GM23248 (cell line): ENCODE measurements at regions not wholly inside any gene's neighbourhood (a gene's known extent, or its start where the extent isn't known, plus 50 kb on each side); places are given as distances from the start of the nearest gene placed in this dataset.
"Not testable (repeated sequence)": the region's sequence is repeated elsewhere in the genome, so short reads cannot be mapped to it uniquely, and the experiment has no call there.

Experiments
- DNase-seq: peaks from one replicate; pipeline ENCODE4 v3.0.0-alpha.2; 2015
- H2AFZ ChIP-seq: fragments of 200-600 bp; sonication (generic); 2 replicates; pipeline ENCODE4 v1.6.1; 2016; ENCODE audit warnings: antibody characterized with exemption
- H3F3A ChIP-seq: fragments of 200-600 bp; sonication (generic); 2 replicates; pipeline ENCODE4 v1.6.1; 2016; ENCODE audit warnings: mild to moderate bottlenecking, antibody characterized with exemption, mixed run types; ENCODE audit not compliant: insufficient read depth
- H3K27ac ChIP-seq: fragments of 200-600 bp; sonication (generic); 2 replicates; pipeline ENCODE4 v1.5.1; 2016; ENCODE audit warnings: mild to moderate bottlenecking
- H3K27me3 ChIP-seq: fragments of 200-600 bp; sonication (generic); replicated peaks from 2 replicates; pipeline ENCODE4 v1.6.1; 2016; ENCODE audit warnings: mild to moderate bottlenecking; ENCODE audit not compliant: insufficient read depth
- H3K36me3 ChIP-seq: fragments of 200-600 bp; sonication (generic); 2 replicates; pipeline ENCODE4 v1.6.1; 2016; ENCODE audit warnings: low read depth, mild to moderate bottlenecking
- H3K4me1 ChIP-seq: fragments of 200-600 bp; sonication (generic); 2 replicates; pipeline ENCODE4 v1.6.1; 2016; ENCODE audit warnings: mild to moderate bottlenecking; ENCODE audit not compliant: insufficient read depth
- H3K4me2 ChIP-seq: fragments of 200-600 bp; sonication (generic); one replicate; pipeline ENCODE4 v1.6.1; 2016; ENCODE audit warnings: mild to moderate bottlenecking; ENCODE audit not compliant: unreplicated experiment
- H3K4me3 ChIP-seq: fragments of 200-600 bp; sonication (generic); 2 replicates; pipeline ENCODE4 v1.5.1; 2016; ENCODE audit warnings: mild to moderate bottlenecking
- H3K79me2 ChIP-seq: fragments of 200-600 bp; sonication (generic); 2 replicates; pipeline ENCODE4 v1.6.1; 2016; ENCODE audit warnings: mild to moderate bottlenecking; ENCODE audit not compliant: insufficient read depth
- H3K9ac ChIP-seq: fragments of 200-600 bp; sonication (generic); 2 replicates; pipeline ENCODE4 v1.6.1; 2016; ENCODE audit warnings: mild to moderate bottlenecking
- H3K9me2 ChIP-seq: fragments of 200-600 bp; sonication (generic); 2 replicates; pipeline ENCODE4 v1.6.1; 2016; ENCODE audit warnings: mixed run types, mild to moderate bottlenecking, moderate library complexity; ENCODE audit not compliant: insufficient read depth
- H3K9me3 ChIP-seq: fragments of 200-600 bp; sonication (generic); one replicate; pipeline ENCODE4 v1.6.1; 2017; ENCODE audit warnings: low read depth
- H4K20me1 ChIP-seq: fragments of 200-600 bp; sonication (generic); 2 replicates; pipeline ENCODE4 v1.6.0; 2016; ENCODE audit not compliant: insufficient read depth
- EZH2 ChIP-seq: fragments of 200-600 bp; sonication (generic); IDR thresholded peaks from 2 replicates; pipeline ENCODE4 v1.6.1; 2018; ENCODE audit warnings: antibody characterized with exemption, mild to moderate bottlenecking; ENCODE audit not compliant: insufficient read depth, poor library complexity, severe bottlenecking
- EZH2phosphoT487 ChIP-seq: fragments of 200-600 bp; sonication (generic); IDR thresholded peaks from 2 replicates; pipeline ENCODE4 v1.6.1; 2018; ENCODE audit warnings: antibody characterized with exemption, moderate library complexity, mild to moderate bottlenecking, low read depth; ENCODE audit not compliant: insufficient read depth
- WGBS, 2 experiments: methylation state at CpG; one replicate each; pipeline ENCODE4 v1.1.6; 2015 to 2017; ENCODE audit warnings: low lambda C conversion rate in 2 of 2, low coverage in 1 of 2; ENCODE audit errors: missing lambda C conversion rate in 2 of 2; 5-methylcytosine and 5-hydroxymethylcytosine counted together
- in situ Hi-C: fragments of 300-500 bp; cut with MboI; formaldehyde crosslinking; loops from 2 replicates; pipeline ENCODE4 v1.15.0; 2020

- Histone ChIP-seq H3K36me3 (no peaks in the 10 kb centered on the region), H3K9me2 (no peaks in the 10 kb centered on the region), H3K9ac (no peak overlapping the region), H3K27me3 (no peaks in the 10 kb centered on the region), H3K79me2 (no peaks in the 10 kb centered on the region), H3K4me2 (peak overlapping the region; percentile 21), H3K27ac (peak overlapping the region; percentile 45), H3K4me3 (no peak overlapping the region), H3F3A (peaks cover 30% of the 10 kb centered on the region; the same call in 1 of the 2 replicates), H4K20me1 (no peaks in the 10 kb centered on the region), H2AFZ (no peak overlapping the region), H3K4me1 (peaks cover 38% of the 10 kb centered on the region), H3K9me3 (no peaks in the 10 kb centered on the region)
- in situ Hi-C loops: no loop called here
- no peak for TF ChIP-seq EZH2
- no peak for TF ChIP-seq EZH2phosphoT487
- 22 to 24% methylated on average over 3 of the region's 3 CpGs for WGBS, 2 experiments
- DNase-seq: peak; percentile 86
Measured at GRCh38 chr3:191087391-191087790, 111.7 kb upstream of the OSTN start.

GRCh38 chr3:191085091-191085490 lies 114.0 kb upstream of the OSTN start:
- Histone ChIP-seq H2AFZ (peak overlapping the region; percentile 49), H3K4me3 (peak overlapping the region; percentile 25; the same call in 1 of the 2 replicates), H3K79me2 (no peaks in the 10 kb centered on the region), H3F3A (peaks cover 30% of the 10 kb centered on the region; the same call in 1 of the 2 replicates), H3K9me3 (no peaks in the 10 kb centered on the region), H3K36me3 (no peaks in the 10 kb centered on the region), H3K9ac (0 out of 2 replicates have a peak overlapping the region, but pooled peaks have one; percentile 8), H3K4me1 (peaks cover 38% of the 10 kb centered on the region), H3K9me2 (no peaks in the 10 kb centered on the region), H3K27ac (peak overlapping the region; percentile 50), H3K4me2 (peak overlapping the region; percentile 66), H4K20me1 (no peaks in the 10 kb centered on the region), H3K27me3 (no peaks in the 10 kb centered on the region)
- in situ Hi-C loops: no loop called here
- 22 to 30% methylated on average over 3 of the region's 3 CpGs for WGBS, 2 experiments
- DNase-seq: peak; percentile 82
- TF ChIP-seq EZH2 (no peak), EZH2phosphoT487 (no peak)

DNA sequence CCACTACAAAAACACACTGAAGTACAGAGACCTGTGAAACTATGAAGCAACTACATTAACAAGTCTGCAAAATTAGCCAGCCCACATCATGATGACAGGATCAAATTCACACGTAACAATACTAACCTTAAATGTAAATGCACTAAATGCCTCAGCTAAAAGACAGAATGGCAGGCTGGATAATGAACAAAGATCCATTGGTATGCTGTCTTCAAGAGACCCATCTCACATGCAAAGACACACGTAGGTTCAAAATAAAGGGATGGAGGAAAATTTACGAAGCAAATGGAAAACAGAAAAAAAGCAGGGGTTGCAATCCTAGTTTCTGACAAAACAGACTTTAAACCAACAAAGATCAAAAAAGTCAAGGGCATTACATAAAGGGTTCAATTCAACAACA lies 120.1 kb upstream of the OSTN start:
- H3K27me3 ChIP-seq, H3K9me2 ChIP-seq, H3K79me2 ChIP-seq, H3K27ac ChIP-seq, H3K9me3 ChIP-seq, H2AFZ ChIP-seq, H4K20me1 ChIP-seq, in situ Hi-C loops, H3K36me3 ChIP-seq, H3K4me2 ChIP-seq, H3K4me3 ChIP-seq, DNase-seq, H3K9ac ChIP-seq, H3F3A ChIP-seq, H3K4me1 ChIP-seq: not testable (repeated sequence)
- 85 to 94% methylated on average over 3 of the region's 3 CpGs for WGBS, 2 experiments

- H2AFZ ChIP-seq: no peak overlapping the region
- 66 to 91% methylated on average over 2 of the region's 2 CpGs for WGBS, 2 experiments
- H3K27me3 ChIP-seq: no peaks in the 10 kb centered on the region
- H3K9me3 ChIP-seq: no peaks in the 10 kb centered on the region
- no peaks in the 10 kb centered on the region for H3K36me3 ChIP-seq
- H3K9me2 ChIP-seq: no peaks in the 10 kb centered on the region
- no peak overlapping the region for H3K9ac ChIP-seq
- H3K27ac ChIP-seq: no peak overlapping the region
- no peak overlapping the region for H3K4me3 ChIP-seq
- no peaks in the 10 kb centered on the region for H3K79me2 ChIP-seq
- in situ Hi-C loops: no loop called here
- no peak overlapping the region for H3K4me2 ChIP-seq
- H3F3A ChIP-seq: no peaks in the 10 kb centered on the region
- no peak for TF ChIP-seq EZH2
- no peak for TF ChIP-seq EZH2phosphoT487
- DNase-seq: no peak
- H4K20me1 ChIP-seq: no peaks in the 10 kb centered on the region
- H3K4me1 ChIP-seq: no peaks in the 10 kb centered on the region
Measured at GRCh38 chr3:191076903-191077552, 122.0 kb upstream of the OSTN start.

- Histone ChIP-seq H3K36me3 (no peaks in the 10 kb centered on the region), H2AFZ (no peak overlapping the region), H3K27me3 (no peaks in the 10 kb centered on the region), H3K9me2 (no peaks in the 10 kb centered on the region), H3F3A (peaks cover 23% of the 10 kb centered on the region), H3K4me3 (no peak overlapping the region), H3K4me1 (peaks cover 22% of the 10 kb centered on the region), H3K79me2 (no peaks in the 10 kb centered on the region), H4K20me1 (no peaks in the 10 kb centered on the region), H3K9ac (no peak overlapping the region), H3K9me3 (no peaks in the 10 kb centered on the region), H3K27ac (no peak overlapping the region), H3K4me2 (no peak overlapping the region)
- DNase-seq: no peak
- TF ChIP-seq EZH2 (no peak), EZH2phosphoT487 (no peak)
- 41 to 45% methylated on average over 5 of the region's 5 CpGs for WGBS, 2 experiments
- in situ Hi-C loops: no loop called here
Measured at GRCh38 chr3:191074511-191074910, 124.5 kb upstream of the OSTN start.
